GM18508 (cell line): ENCODE measurements at regions not wholly inside any gene's neighbourhood (a gene's known extent, or its start where the extent isn't known, plus 50 kb on each side); places are given as distances from the start of the nearest gene placed in this dataset.
"Not testable (repeated sequence)": the region's sequence is repeated elsewhere in the genome, so short reads cannot be mapped to it uniquely, and the experiment has no call there.

ENCODE experiments used
- ATAC-seq: cut with Tn5 transposase; IDR thresholded peaks from one replicate; pipeline ENCODE4 v1.9.1; 2021; ENCODE audit warnings: moderate number of reproducible peaks; ENCODE audit not compliant: insufficient read depth, unreplicated experiment

DNA sequence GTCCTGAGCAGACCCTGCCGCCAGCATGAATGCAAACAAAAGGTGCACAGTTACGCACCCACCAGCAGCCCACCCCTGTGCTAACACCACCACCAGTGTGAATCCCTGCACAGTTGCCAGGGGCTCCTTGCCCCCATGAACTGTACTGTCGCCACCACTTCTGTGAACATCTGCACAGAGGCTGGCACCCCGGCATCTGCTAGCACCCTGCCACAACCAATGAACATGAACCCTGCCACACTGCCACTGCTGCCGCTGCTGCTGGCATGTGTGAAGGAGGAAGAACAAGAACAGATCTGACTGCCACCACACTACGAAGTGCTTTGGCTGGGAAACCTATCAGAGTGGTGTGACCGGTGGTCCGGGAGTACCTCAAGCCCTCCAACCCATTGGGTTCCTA, 261.3 kb downstream of the PARM1 start:
- ATAC-seq: no peak

GRCh38 chr4:75192182-75192581, 259.3 kb downstream of the PARM1 start:
- not testable (repeated sequence) for ATAC-seq

DNA sequence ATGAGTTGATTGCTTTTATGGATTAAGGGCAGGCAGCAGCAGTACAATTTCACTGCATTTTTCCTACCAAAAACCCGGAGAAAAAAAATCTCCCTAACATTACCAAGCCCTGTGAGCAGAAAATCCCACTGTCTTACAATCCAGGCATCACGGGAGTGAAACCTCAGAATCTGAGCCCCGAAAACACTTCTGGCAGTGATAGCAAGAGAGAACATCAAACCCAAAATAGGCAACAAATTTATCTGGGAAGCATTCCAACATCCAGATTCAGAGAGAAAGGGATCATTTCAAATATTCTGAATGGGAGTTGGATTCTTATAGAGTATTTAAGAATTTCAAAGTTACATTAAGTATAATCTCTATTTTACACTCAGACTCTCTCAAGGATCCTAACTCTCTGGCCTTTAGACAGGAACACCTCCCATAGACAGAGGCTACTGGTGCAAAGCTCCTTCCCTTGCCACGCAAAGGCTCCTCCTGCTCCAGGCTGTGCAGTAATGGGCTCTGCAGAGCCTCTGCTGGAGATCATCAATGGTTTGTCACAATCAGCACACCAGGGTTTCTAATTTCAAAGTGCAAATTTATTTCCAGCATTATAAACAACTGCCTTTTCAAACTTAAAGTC, 256.9 kb downstream of the PARM1 start:
- no peak for ATAC-seq

- ATAC-seq: peak; percentile 81
Observed at GRCh38 chr4:75180790-75181776, 248.2 kb downstream of the PARM1 start.

DNA sequence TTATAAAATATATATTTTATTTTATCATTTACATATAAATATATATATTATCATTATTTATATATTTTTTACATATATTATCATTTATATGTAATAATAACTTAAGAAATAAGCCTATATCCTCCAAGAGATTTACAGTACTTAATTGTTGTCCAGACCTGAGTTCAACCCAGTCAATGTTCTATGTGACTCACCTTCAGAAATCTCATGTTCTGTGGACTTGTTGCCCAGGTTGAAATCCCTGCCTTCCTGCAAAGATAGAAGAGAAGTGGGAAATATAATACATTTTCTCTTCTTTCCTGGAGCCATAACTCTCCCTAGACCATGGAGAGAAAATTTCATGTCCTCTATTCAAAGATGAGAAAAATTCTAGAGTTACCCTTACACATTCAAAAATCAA, 247.3 kb downstream of the PARM1 start:
- ATAC-seq: no peak

GRCh38 chr4:75179510-75179909, 246.6 kb downstream of the PARM1 start:
- no peak for ATAC-seq

DNA sequence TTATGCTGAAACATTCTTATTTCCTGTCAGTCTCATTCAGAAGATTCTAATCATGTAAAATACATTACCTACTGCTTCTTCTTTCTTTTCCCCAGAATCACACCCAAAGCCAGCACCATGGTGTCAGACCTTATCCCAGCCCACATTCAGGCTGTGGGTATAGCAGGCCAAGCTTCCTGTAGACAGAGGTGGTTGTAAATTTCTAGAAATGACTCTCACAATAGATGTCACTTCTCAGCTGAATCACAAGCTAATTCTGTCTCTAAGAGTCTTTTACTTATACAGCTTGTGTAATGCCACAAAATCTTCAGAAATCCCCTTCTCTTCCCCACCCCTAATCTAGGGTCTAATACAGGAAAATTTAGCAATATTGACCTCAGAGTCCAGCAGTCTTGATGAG, 239.6 kb downstream of the PARM1 start:
- ATAC-seq: peak; percentile 91

DNA sequence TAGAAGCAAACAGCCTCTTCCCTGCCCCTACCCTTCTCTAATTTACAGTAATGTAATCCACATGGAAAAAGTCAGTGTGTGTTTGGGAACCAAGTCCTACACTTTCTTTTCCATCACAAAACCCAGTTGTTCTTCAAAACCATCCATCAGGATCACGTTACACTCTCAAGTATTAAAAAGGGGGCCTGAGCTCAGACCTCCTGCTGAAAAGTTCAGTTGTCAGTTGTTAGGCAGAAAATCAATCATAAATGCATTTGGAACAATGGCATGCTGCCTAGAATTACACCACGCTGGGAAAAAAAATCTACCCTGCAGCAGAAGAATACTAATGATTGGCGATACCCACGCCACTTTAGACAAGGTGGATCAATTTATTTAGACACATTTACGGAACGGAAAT, 236.5 kb downstream of the PARM1 start:
- ATAC-seq: no peak

GRCh38 chr4:75169020-75169419, 236.1 kb downstream of the PARM1 start:
- ATAC-seq: no peak

GRCh38 chr4:75168548-75168947, 235.6 kb downstream of the PARM1 start:
- ATAC-seq: no peak

DNA sequence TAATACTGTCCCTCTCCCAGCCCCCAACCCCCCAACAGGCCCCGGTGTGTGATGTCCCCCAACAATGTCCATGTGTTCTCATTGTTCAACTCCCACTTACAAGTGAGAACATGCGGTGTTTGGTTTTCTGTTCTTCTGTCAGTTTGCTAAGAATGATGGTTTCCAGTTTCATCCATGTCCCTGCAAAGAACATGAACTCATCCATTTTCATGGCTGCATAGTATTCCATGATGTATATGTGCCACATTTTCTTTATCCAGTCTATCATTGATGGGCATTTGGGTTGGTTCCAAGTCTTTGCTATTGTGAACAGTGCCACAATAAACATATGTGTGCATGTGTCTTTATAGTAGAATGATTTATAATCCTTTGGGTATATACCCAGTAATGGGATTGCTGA, 232.2 kb downstream of the PARM1 start:
- ATAC-seq: not testable (repeated sequence)

DNA sequence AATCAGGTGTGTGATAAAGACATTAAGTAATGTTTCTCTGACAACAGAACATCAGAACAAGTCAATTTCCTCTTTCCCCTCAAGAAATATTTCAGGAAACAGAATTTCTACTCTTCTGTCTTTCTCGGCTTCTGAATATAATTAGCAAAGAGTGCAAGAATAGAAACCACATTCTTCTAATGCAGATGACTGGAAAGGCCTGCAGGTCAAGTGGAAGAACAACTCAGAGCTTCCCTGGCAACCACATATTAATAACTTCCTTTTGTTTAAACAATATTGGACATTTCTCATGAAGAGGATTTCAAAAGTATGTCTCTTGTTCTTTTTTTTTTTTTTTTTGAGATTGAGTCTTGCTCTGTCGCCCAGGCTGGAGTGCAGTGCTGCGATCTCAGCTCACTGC, 225.5 kb downstream of the PARM1 start:
- no peak for ATAC-seq

DNA sequence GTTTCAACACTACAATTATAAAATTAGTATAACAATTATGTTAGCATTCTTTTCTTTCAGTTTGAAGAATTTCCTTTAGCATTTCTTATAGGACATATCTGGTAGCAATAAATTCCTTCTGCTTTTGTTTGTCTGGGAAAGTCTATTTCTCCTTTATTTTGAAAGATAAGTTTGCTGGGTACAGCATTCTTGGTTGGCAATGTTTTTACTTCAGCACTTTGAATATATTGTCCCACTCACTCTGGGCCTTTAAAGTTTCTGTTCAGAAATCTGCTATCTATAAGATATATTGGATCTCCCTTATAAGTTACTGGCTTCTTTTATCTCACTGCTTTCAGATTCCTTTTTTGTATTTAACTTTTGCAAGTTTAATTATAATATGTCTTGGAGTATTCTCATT, 222.1 kb downstream of the PARM1 start:
- no peak for ATAC-seq

DNA sequence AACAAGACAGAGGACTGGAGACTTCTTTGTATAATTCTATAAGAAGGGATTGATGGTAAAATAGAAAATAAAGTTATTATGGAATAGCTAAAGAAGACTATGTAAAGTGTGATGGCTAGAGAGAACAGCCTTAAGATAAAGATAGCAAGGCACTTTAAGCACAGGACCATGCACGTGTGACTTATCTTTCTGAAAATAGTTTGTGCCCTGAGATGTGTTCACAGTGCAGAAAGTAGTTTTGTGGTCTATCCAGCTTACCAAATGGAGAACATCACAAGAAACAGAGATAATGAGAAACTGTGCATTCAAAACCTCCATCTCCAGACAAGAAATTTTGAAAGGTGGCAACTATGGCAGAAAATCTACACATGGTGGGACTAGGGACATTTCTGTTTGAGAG, 213.3 kb downstream of the PARM1 start:
- no peak for ATAC-seq

DNA sequence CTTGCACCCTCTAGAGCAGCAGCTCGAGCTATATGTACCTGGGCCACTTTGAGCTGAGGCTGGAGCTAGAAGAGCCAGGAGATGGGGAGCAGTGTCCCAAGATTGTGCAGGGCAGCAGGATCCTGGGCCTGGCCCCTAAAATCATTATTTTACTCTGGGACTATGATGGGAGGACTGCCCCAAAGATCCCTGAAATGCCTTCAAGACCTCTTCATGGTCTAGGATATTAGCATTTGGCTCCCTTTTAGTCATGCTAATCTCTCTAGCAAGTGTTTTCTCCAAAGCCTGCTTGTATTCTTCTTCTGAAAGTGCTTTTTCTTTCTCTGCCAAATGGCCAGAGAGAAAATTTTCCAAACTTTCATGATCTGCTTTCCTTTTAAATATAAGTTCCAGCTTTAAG, 211.6 kb downstream of the PARM1 start:
- no peak for ATAC-seq

GRCh38 chr4:75142850-75143249, 209.9 kb downstream of the PARM1 start:
- ATAC-seq: no peak

GRCh38 chr4:75142382-75142781, 209.5 kb downstream of the PARM1 start:
- no peak for ATAC-seq

- no peak for ATAC-seq
Observed at GRCh38 chr4:75141162-75141561, 208.2 kb downstream of the PARM1 start.

GRCh38 chr4:75137302-75137701, 204.4 kb downstream of the PARM1 start:
- no peak for ATAC-seq

- no peak for ATAC-seq
Observed at GRCh38 chr4:75135068-75135825, 202.3 kb downstream of the PARM1 start.

GRCh38 chr4:75126870-75127269, 194.0 kb downstream of the PARM1 start:
- not testable (repeated sequence) for ATAC-seq
